Limb (tissue), 2 donors: ENCODE measurements at regions not wholly inside any gene's neighbourhood (a gene's known extent, or its start where the extent isn't known, plus 50 kb on each side); places are given as distances from the start of the nearest gene placed in this dataset.
A peak's percentile ranks its signal among the peaks of the same experiment; 100 is the strongest.
"Not testable (repeated sequence)": the region's sequence is repeated elsewhere in the genome, so short reads cannot be mapped to it uniquely, and the experiment has no call there.

Source experiments
- DNase-seq, 2 donors: peaks; one replicate each; pipeline ENCODE4 v3.0.0-alpha.2; 2016; ENCODE audit errors: extremely low spot score in 2 of 2

DNA sequence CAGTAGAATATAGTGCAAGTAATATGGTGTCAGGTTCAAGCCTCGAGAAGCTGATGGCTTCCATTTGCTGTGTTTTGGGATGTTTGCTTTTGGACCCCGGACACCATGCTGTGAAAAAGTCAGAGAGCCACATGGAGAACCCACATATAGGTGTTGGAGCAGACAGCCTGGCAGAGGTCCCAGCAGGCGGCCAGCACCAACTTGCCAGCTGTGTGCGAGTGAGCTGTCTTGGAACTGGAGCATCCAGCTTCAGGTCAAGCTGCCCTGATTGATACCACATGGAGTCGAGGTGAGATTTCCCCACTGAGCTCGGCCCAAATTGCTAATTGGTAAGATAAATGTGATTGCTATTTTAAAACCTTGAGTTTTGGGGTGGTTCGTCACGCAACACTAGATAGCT, 185.7 kb upstream of the TBL1XR1 start:
- DNase-seq: no peak

DNA sequence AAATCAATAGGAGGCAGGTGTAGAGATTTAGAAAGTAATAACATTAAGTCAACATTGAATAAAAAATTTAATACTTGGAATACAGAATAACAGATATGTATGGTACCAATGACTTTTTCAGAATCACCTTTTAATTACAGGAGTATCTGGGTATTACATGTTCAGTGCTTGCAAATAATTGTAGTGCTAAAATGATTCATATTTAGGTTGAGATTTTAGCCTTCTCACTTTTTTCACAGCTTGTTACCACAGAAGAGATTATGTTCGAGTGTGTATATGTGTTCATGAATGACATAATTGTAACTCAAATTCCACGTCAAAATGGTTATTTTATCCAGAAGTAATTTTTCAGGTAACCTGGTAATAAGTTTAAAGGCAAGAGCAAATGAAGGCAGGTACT, 187.9 kb upstream of the TBL1XR1 start:
- no peak for DNase-seq

DNA sequence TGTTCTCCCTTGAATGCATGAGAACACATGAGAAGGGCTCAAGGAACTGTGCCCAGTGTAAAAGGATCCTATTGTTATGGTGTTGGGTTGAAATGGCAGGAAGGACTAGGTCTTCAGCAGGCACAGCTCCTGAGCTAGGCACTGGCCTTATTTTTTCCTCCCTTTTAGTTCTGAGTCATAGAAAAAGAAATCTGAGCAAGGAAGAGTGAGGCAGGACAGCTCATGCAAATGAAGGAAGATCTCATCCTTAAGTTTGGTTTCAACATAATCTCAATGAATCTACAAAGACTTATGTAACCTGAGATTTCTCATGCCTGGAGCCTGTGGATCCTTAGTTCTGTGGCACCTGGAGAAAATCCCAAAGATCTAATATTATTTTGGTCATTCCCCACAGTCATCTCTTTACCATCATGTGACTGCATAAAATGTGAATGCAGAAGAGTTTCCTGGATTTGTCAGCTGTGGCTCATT, 188.6 kb upstream of the TBL1XR1 start:
- no peak for DNase-seq

GRCh38 chr3:177388209-177388608, 190.9 kb upstream of the TBL1XR1 start:
- DNase-seq: no peak

DNA sequence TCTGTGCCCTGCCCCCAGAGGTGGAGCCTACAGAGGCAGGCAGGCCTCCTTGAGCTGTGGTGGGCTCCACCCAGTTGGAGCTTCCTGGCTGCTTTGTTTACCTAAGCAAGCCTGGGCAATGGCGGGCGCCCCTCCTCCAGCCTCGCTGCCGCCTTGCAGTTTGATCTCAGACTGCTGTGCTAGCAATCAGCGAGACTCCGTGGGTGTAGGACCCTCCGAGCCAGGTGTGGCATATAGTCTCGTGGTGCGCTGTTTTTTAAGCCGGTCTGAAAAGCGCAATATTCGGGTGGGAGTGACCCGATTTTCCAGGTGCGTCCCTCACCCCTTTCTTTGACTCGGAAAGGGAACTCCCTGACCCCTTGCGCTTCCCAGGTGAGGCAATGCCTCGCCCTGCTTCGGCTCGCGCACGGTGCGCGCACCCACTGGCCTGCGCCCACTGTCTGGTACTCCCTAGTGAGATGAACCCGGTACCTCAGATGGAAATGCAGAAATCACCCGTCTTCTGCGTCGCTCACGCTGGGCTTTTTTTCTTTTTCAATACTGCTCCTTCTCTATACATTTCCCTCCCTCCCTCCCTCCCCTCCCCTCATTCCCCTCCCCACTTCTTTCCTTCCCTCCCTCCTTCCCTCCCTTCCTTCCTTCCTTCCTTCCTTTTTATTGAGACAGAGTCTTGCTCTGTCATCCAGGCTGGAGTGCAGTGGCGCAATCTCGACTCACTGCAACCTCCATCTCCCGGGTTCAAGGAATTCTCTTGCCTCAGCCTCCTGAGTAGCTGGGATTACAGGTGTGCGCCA, 197.1 kb upstream of the TBL1XR1 start:
- DNase-seq: not testable (repeated sequence)

GRCh38 chr3:177396733-177397132, 199.5 kb upstream of the TBL1XR1 start:
- peak in 1 of 2 donors; percentile 45 for DNase-seq

GRCh38 chr3:177401375-177401774, 204.1 kb upstream of the TBL1XR1 start:
- no peak for DNase-seq

- DNase-seq: no peak
Observed at GRCh38 chr3:177402533-177402932, 205.3 kb upstream of the TBL1XR1 start.

GRCh38 chr3:177405191-177405672, 207.9 kb upstream of the TBL1XR1 start:
- DNase-seq: no peak

GRCh38 chr3:177410730-177411129, 213.4 kb upstream of the TBL1XR1 start:
- no peak for DNase-seq

- no peak for DNase-seq
Observed at GRCh38 chr3:177411201-177411600, 213.9 kb upstream of the TBL1XR1 start.

DNA sequence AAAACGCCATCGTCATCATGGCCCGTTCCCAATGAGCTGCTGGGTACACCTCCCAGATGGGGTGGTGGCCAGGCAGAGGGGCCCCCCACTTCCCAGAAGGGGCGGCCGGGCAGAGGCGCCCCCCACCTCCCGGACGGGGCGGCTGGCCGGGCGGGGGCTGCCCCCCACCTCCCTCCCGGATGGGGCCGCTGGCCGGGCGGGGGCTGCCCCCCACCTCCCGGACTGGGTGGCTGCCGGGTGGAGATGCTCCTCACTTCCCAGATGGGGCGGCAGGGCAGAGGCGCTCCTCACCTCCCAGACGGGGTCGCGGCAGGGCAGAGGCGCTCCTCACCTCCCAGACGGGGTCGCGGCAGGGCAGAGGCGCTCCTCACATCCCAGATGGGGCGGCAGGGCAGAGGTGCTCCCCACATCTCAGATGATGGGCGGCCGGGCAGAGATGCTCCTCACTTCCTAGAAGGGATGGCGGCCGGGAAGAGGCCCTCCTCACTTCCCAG, 215.4 kb upstream of the TBL1XR1 start:
- DNase-seq: not testable (repeated sequence)

GRCh38 chr3:177414093-177414492, 216.8 kb upstream of the TBL1XR1 start:
- DNase-seq: no peak

DNA sequence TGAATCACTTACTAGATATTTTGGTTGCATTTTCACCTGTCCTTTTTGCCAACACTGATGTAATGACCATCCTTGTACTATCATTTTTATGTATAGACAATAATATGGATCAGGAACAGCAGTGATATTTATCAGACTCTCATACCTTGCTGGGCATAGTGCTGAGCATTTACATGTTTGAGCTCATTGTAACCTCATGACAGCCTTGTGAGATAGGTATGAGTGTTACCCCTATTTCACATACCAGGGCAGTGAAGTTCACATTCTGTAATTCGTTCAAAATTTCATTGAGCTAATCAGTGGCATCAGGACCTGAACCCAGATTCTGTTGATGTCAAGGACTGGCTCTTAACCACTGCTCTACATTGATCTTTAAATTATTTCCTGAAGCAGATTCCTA, 221.5 kb upstream of the TBL1XR1 start:
- DNase-seq: no peak

DNA sequence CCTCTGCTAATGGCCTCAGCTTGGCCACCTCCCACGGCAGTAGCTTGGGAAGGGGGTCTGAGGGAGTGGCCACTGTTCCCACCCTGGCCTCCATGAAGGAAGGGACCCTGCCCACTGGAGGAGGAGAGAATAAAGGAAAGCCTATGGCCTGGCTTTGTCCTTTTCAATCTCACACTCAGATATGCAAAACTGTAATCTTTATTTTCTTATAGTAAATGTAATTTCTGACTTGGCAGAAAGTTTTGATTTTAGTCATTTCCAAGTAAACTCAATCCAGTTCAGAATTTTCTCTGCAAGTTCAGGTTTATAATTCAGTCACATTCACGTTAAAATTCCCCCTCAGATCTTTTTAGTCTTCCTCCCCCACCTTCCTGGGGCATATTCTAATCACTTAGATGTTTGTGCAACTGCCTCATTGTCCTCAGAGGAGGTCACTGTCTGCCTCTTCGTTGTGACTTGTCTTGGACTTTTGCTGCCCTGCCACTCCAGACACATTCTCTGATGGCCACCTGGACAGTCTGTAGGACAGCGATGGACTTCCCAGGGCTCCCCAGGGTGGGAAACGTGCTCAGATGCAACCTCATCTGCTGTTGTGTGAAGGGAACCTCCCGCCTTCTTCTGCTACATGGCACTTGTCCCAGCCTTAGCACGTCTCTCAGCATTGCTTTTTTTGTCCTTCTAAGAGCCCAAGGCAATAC, 222.8 kb upstream of the TBL1XR1 start:
- no peak for DNase-seq

GRCh38 chr3:177420651-177421480, 223.6 kb upstream of the TBL1XR1 start:
- no peak for DNase-seq

GRCh38 chr3:177421481-177421785, 224.2 kb upstream of the TBL1XR1 start:
- DNase-seq: no peak

DNA sequence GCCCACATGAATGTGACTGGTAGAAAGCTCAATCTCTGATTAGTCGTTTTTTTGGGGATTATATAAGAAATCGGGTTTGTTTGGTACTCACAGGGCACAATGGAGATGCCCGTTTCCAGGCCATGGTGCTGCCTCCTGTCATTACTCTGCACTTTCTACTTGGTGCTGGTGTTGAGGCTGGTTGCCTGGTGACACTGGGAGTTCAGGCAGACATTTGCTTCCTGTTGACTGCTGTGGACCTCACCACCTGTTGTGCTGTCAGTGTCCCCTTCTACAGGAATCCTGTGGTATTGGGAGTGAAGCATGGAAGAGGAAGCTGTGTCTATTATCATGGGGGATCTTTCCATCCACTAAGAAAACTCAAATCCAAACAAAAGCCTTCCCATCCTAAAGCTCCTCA, 227.2 kb upstream of the TBL1XR1 start:
- no peak for DNase-seq

GRCh38 chr3:177425042-177425441, 227.8 kb upstream of the TBL1XR1 start:
- no peak for DNase-seq

GRCh38 chr3:177426106-177426877, 229.0 kb upstream of the TBL1XR1 start:
- no peak for DNase-seq

GRCh38 chr3:177426878-177427495, 229.7 kb upstream of the TBL1XR1 start:
- no peak for DNase-seq
